AG04449 (cell line): ENCODE measurements at regions not wholly inside any gene's neighbourhood (a gene's known extent, or its start where the extent isn't known, plus 50 kb on each side); places are given as distances from the start of the nearest gene placed in this dataset.

ENCODE experiments used
- CTCF ChIA-PET: fragments of 350-600 bp; formaldehyde crosslinking; extraction: SDS; loops from one replicate; lab custom pipeline; 2021; ENCODE audit warnings: antibody characterized with exemption; lab: Yijun Ruan, JAX
- POLR2A ChIA-PET: fragments of 400-600, 350-600 bp; formaldehyde crosslinking; extraction: SDS; loops from one replicate; lab custom pipeline; 2020; ENCODE audit warnings: antibody characterized with exemption, inconsistent platforms; lab: Yijun Ruan, JAX
- DNase-seq: peaks from one replicate; pipeline ENCODE4 v3.0.0-alpha.2; 2010; ENCODE audit warnings: low read depth, low spot score
- H3K4me3 ChIP-seq: 2 replicates; pipeline ENCODE4 v1.5.1; 2011; ENCODE audit warnings: low read depth, mild to moderate bottlenecking, control low read depth, low read length
- TF ChIP-seq, protein P1 (sequence below): IDR thresholded peaks from one replicate; pipeline ENCODE4 v1.5.1; 2011; ENCODE audit warnings: mild to moderate bottlenecking, moderate library complexity, low read length, control low read depth, inconsistent platforms; ENCODE audit not compliant: insufficient read depth; ENCODE audit errors: missing control alignments

DNA sequence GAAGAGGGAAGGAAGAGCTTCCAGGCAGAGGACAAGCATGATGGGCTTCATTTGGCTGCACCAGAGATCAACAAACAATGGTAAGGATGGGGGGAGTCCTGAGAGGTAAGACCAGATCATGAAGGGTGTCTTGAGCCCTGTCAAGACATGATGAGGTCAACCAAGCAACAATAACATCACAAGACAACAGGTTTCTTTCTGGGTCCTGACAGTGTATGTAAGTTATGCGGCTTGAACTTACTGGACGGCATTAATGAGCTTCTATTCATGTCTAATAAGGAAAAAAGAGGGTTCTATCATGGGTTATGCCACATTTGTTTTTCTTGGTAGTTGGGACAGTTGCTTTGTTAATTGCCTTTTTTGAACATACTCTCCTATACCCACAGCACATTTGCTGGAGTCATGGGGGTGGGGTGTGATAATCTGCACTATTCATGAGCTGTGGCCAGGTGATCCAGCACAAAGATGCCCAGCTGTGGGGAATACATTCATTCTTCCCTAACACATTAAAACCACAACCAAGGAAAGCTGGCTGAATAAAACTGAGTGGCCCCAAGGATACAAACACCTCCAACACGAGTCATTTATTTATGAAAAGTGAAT lies 168.8 kb upstream of the KLF14 start:
- ChIA-PET CTCF (interaction anchor here (0.8 to 4.5 kb wide), 6 partner anchors 10 to 165 kb away, joined by 4 to 32 read pairs (median 10); no protein-coding TSS in a partner anchor), POLR2A (interaction anchor here (0.8 to 3.8 kb wide), 6 partner anchors 10 to 64 kb away, joined by 3 to 37 read pairs (median 7); no protein-coding TSS in a partner anchor)
- DNase-seq: no peak
- H3K4me3 ChIP-seq: no peak overlapping the region
- TF ChIP-seq, protein P1, sequence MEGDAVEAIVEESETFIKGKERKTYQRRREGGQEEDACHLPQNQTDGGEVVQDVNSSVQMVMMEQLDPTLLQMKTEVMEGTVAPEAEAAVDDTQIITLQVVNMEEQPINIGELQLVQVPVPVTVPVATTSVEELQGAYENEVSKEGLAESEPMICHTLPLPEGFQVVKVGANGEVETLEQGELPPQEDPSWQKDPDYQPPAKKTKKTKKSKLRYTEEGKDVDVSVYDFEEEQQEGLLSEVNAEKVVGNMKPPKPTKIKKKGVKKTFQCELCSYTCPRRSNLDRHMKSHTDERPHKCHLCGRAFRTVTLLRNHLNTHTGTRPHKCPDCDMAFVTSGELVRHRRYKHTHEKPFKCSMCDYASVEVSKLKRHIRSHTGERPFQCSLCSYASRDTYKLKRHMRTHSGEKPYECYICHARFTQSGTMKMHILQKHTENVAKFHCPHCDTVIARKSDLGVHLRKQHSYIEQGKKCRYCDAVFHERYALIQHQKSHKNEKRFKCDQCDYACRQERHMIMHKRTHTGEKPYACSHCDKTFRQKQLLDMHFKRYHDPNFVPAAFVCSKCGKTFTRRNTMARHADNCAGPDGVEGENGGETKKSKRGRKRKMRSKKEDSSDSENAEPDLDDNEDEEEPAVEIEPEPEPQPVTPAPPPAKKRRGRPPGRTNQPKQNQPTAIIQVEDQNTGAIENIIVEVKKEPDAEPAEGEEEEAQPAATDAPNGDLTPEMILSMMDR: no peak

DNA sequence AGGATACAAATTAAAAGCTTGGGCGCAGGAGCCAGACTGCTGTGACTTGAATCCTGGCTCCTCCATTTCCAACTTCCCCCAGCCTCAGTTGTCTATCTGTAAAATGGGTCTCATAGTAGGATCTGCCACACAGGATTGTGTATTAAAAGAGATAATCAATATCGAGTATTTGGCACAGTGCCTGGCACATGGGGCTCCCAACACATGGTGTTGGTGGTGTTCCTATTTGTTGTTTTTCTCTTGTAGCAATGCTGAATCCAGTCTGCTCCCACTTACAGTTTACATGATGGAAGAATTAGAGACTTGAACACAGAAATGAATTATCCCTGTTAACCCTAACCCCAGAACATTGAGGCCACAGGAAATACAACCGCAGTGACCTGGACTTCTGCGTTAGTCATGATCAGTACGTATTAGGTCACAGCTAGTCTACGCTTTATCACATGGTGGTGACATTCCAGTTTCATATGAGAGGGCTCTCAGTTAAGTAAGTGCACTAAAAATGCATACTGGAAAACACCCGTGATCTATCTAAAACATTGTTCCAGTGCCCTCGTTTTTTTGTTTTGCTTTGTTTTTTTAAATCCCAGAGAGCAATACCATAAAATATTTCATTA lies 169.5 kb upstream of the KLF14 start:
- peak; percentile 94 for DNase-seq
- ChIA-PET POLR2A (interaction anchor here (0.9 to 3.8 kb wide), 8 partner anchors 9 to 104 kb away, joined by 3 to 37 read pairs (median 7); no protein-coding TSS in a partner anchor), CTCF (interaction anchor here (0.8 to 4.5 kb wide), 10 partner anchors 7 to 165 kb away, joined by 4 to 32 read pairs (median 10); no protein-coding TSS in a partner anchor)
- H3K4me3 ChIP-seq: no peak overlapping the region
- TF ChIP-seq, protein P1: no peak

DNA sequence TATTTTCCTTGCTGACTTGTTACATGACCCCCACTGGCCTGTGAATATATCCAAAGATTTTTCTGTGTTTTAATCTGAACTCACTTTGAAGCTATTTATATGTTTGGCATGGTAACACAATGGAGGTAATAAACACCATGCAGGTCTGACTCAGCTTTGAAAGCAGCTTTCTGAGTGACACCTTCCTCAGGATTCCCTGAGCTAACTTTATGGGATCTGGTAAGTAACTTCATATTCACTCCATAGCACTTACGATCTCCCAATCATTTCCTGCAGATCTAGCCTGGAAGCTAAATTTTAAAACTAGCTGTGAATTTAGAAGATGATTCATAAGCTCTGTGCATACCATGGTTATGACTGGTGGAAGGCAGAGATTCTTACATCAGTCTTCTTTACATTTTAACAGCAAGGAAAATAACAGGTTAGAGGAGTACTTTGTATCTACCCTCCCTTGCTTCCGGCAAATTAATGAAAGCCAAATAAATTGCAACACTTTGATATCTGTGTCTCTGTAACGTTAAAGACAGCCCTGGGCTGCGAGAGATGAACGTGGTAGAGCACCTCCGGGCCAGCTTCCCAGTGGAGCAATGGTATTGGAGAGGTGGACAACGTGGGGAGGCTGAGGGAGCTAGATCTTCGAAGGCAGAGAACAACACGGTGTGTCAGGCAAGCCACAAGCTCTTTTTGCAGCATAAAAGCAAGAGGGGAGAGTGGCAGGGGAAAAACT lies 170.2 kb upstream of the KLF14 start:
- DNase-seq: peak; percentile 91
- CTCF ChIA-PET: interaction anchor here (0.6 to 4.5 kb wide), 10 partner anchors 8 to 820 kb away, joined by 3 to 32 read pairs (median 10); no protein-coding TSS in a partner anchor
- H3K4me3 ChIP-seq: peak overlapping the region; percentile 36
- POLR2A ChIA-PET: interaction anchor here (0.7 to 3.8 kb wide), 9 partner anchors 10 to 890 kb away, joined by 3 to 37 read pairs (median 6); no protein-coding TSS in a partner anchor
- TF ChIP-seq, protein P1: no peak

DNA sequence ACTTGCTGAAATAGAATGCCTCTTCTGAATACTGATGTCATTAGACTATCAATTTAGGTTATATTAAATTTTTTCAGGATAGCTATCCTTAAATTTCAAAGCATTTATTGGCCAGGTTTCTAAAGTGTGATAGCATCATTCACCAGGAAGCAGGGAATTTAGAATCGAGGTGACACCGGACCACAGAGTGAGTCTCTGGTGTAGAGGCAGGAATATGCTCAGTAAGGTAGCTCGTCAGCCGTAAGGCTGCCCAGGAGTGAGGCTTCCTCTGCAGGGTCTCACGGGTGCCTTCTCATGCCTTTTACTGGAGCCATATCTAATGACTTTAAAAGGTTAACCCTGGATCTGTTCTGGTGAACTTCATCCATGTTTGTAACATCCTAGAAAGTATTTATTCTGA lies 170.8 kb upstream of the KLF14 start:
- POLR2A ChIA-PET: interaction anchor here (0.7 to 3.8 kb wide), 7 partner anchors 9 to 891 kb away, joined by 3 to 37 read pairs (median 3); no protein-coding TSS in a partner anchor
- TF ChIP-seq, protein P1: no peak
- CTCF ChIA-PET: interaction anchor here (0.6 to 4.5 kb wide), 10 partner anchors 9 to 821 kb away, joined by 3 to 32 read pairs (median 10); no protein-coding TSS in a partner anchor
- H3K4me3 ChIP-seq: peak overlapping the region; percentile 21; the same call in 1 of the 2 replicates
- no peak for DNase-seq

DNA sequence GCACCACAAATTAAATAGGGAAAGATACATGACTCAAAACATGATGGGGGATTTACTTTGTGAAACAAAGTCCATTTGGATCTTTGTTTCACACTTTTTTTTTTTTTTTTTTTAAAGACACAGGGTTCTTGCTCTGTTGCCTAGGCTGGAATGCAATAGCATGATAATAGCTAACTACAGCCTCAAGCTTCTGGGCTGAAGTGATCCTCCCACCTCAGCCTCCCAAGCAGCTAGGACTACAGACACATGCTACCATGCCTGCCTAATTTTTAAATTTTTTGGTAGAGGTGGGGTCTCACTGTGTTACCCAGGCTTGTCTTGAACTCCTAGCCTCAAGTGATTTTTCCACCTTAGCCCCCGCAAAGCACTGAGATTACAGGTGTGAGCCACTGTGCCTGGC lies 172.6 kb upstream of the KLF14 start:
- TF ChIP-seq, protein P1: no peak
- DNase-seq: no peak
- no peak overlapping the region for H3K4me3 ChIP-seq
- ChIA-PET CTCF (interaction anchor here (1.4 to 3.9 kb wide), 4 partner anchors 11 to 134 kb away, joined by 3 to 28 read pairs (median 10); no protein-coding TSS in a partner anchor), POLR2A (no interaction called here)
